ENCODE measurements at regions not wholly inside any gene's neighbourhood (a gene's known extent, or its start where the extent isn't known, plus 50 kb on each side); places are given as distances from the start of the nearest gene placed in this dataset.

DNA sequence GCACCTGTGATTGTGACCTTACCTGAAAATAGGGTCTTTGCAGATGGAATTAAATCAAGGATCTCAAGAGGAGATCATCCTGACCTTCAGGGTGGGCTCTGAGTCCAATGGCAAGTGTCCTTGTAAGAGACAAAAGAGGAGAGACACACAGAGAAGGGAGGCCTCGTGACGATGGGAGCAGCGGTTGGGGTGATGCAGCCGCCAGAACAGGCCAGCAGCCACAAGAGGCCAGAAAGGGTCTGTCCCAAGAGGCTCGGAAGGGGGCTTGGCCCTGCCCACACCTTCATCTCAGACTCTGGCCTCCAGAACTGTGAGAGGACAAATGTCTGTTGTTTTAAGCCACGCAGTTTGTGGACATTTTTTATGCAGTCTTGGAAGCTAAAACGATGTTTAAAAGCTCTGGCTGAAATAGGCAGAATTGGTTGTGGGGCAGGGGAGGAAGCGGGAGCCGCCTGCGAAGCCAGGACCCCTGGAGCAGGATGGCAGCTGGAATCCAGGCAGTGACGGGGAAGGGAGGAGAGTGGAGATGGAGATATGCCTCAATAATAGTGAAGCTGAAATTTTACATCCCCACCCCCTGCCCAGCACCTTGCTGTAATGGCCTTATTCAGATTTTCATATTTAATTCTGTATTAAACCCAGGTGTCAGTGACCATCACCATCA is 216.4 kb downstream of the ANKRD60 start:
- no peak for DNase-seq

DNA sequence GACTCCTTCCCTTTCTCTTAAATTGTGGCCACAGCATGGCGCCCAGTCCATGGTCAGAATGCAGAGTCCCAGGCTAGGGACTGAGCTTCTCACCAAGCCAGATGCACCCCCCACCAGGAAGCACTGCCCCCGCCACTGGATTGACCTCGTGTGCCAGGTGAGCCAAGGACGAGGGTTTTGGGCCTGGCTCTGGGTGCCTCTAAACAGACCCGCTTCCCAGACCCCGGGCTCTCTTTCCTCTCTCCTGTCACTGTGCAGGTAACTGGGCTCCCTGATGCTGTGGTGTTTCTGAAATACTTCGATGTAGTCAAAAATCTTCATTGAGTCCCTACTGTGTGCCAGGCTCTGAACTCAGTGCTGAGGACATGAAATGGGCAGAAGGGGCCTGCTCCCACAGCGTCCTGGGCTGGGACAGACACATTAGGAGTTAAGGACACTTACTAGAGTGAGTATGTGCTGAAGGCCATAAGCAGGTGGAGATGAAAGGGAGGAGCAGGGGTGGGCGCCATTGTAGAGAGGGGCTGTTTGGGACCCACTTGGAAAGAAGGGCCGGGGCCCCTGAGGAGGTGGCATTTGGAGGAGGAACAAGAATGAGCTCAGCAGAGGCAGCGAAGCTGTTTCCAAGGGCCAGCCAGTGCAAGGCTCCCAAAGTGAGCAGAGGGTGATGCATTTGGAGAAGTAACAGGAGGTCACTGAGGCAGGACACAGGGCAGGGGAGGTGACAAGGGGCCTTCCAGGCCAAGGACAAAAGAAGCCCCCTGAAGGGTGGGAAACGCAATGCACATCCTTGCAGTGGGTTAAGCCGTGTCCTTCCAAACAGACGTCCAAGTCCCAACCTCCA is 217.1 kb downstream of the ANKRD60 start:
- no peak for DNase-seq

DNA sequence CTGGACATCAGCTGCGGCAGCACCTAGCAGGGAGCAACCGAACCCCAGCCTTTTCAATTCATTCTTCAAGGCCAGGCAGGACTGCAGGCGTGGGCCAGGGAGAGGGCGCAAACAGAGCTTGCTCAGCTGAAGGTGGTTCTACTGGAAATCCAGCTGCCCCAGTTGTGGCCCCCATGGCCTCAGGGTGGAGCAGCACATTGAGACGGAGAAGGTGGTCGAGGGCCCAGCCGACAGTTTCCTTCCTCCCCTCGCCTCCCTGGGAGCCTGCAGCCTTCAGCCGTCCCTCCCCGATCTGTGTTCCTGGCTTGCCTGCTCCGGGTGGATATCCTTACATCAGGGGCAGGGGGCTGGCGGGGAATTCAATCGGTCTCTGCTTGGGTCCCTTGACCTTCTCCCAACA is 217.8 kb downstream of the ANKRD60 start:
- DNase-seq: no peak

DNA sequence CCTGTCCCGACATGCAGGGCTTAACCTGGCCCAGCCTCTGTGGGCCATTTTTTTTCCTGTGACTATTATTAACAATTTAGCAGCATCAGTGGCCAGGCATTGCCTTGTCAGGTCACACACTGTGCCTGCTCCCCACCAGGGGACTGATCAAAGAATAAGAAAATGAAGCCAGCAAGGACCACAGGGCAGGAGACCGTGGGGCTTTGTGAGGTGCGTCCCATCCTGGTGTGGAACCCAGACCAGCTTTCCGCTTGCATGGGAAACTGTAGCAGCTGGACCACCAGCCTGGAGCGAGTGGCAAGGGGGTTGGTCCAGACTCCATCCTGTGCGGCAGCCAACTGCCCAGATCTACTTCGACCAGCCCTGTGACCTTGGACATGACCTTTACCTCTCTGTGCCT is 218.3 kb downstream of the ANKRD60 start:
- DNase-seq: no peak

GRCh38 chr20:58008866-58009265 is 219.6 kb downstream of the ANKRD60 start:
- DNase-seq: no peak

GRCh38 chr20:58008413-58008812 is 220.0 kb downstream of the ANKRD60 start:
- no peak for DNase-seq

- no peak for DNase-seq
Observed at GRCh38 chr20:58007947-58008346, 220.5 kb downstream of the ANKRD60 start.

- no peak for DNase-seq
Observed at GRCh38 chr20:58006346-58007316, 221.8 kb downstream of the ANKRD60 start.

GRCh38 chr20:58005581-58006345 is 222.7 kb downstream of the ANKRD60 start:
- DNase-seq: no peak

DNA sequence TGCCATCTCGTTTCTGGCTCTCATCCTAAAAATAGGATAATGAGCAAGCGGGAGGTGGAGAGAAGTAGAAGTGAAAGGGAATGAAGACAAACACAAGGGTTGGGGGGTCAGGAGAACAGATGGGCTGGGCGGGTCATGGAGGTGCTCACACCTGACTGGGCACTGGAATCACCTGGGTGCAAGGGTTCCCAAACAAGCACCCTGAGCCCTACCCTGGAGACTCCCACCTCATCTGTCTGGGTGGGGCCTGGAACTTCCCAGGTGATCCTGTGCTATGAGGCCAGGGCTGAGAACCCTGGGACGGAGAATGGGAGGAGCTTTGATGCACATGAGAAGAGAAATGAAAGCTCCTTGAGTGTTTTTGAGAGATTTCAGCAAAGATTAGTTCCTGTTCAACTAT is 223.6 kb downstream of the ANKRD60 start:
- DNase-seq: no peak

GRCh38 chr20:58004146-58004545 is 224.3 kb downstream of the ANKRD60 start:
- DNase-seq: no peak

DNA sequence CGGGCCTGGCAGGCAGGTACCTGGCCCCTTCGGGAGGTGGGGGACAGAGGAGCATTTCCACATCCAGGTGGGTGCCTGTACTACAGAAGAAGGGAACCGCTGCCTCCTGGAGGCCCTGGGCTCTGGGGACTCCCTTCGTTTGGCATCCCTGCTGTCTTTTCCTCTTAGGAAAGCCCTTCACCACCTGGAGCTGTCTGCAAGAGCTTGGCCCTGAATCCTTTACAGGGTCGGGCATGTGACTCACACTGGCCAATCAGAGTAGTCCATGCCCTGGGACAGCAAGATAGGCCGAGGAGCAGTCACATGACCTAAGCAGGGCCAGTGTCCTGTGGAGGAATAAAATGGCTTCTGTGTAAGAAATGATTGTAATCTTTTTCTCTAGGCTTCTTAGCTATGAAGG is 224.9 kb downstream of the ANKRD60 start:
- no peak for DNase-seq

- DNase-seq: no peak
Observed at GRCh38 chr20:58002901-58003300, 225.6 kb downstream of the ANKRD60 start.

DNA sequence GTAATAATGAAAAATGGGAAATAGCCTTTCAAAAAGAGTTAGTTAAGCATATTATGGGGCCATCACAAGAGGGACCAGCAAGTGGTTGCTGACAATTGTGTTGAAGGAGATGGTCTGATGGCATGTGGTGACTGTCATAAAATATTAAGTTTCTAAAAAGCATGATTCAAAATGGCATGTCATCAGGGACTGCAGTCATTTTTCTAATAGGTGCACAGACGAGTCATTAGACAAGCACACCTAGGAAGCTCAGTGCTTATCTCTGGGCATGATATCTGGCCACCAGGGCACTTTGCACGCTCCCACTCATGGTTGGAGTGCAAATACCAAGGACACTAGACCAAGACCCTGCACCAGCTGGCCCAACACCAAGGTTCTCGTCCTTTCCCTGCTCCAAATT is 226.5 kb downstream of the ANKRD60 start:
- no peak for DNase-seq

- no peak for DNase-seq
Observed at GRCh38 chr20:58001381-58001780, 227.1 kb downstream of the ANKRD60 start.

GRCh38 chr20:58000861-58001260 is 227.6 kb downstream of the ANKRD60 start:
- DNase-seq: no peak

- DNase-seq: no peak
Observed at GRCh38 chr20:57999465-58000111, 228.9 kb downstream of the ANKRD60 start.

GRCh38 chr20:57998981-57999464 is 229.4 kb downstream of the ANKRD60 start:
- DNase-seq: no peak

DNA sequence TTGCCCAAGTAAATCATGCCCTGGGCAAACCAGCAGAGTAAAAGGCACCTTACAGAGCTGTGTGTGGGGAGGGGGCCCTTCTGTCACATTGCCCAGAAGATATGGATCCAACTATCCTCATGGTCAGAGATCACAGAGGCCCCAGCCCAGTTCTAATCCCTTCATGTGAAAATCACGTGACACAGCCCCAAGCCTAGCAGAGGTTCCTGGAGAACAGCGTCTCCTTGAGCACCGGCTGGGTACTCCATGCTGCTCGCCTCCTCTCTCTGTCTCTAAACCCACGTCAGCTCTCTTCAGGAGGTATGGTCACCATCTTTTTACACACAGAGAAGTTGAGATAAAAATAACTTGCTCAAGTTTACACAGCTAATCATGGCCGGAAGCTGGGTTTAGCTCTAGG is 230.2 kb downstream of the ANKRD60 start:
- no peak for DNase-seq

DNA sequence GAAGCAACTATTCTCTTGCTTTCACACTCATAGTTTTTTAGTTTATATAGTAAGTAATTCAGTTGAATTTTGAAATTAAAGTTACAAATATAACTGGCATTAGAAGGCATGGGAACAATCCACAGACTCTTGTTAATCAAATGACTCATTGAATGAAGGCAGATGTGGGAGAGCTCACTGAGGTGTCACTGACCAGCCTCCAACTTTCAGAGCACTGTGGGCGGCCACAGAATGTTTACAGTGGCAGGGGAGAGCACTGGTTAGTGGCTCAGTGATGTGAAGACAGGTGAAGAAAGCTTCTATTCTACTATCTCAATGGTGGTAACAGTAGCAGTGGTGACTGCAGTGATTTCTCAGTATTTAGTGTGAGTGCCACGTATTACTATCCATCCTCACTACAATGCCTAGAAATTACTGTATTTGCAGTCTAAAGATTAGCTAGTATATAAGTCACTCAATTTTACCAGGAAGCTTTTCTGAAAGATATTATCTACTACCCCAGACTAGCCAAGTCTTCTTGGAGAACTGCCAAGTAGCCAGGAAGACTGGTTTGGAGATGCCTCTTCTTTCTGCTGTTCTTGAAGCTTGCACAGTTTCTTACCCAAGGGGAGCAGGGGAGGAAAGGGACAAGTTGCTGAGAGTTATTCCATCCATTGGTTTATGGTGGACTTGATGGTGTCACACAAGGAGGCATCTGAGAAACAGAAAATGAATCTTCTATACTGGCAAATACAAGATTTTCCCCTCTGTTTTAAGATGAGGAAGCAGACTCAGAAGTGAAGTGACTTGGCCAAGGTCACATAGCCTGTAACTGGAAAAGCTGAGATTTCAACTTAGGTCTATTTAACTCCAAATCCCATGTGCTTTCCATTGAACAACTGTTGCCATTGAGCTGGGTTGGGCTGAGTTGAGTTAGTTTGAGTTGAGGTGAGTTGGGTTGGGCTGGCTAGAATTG is 231.2 kb downstream of the ANKRD60 start:
- DNase-seq: no peak

- DNase-seq: no peak
Observed at GRCh38 chr20:57996465-57996864, 232.0 kb downstream of the ANKRD60 start.
